Epidermal melanocyte (primary cell): ENCODE measurements at regions not wholly inside any gene's neighbourhood (a gene's known extent, or its start where the extent isn't known, plus 50 kb on each side); places are given as distances from the start of the nearest gene placed in this dataset.
"Not testable (repeated sequence)": the region's sequence is repeated elsewhere in the genome, so short reads cannot be mapped to it uniquely, and the experiment has no call there.

Experiments
- DNase-seq: peaks from one replicate; pipeline ENCODE4 v3.0.0; 2011; ENCODE audit warnings: low spot score; ENCODE audit not compliant: insufficient read length

DNA sequence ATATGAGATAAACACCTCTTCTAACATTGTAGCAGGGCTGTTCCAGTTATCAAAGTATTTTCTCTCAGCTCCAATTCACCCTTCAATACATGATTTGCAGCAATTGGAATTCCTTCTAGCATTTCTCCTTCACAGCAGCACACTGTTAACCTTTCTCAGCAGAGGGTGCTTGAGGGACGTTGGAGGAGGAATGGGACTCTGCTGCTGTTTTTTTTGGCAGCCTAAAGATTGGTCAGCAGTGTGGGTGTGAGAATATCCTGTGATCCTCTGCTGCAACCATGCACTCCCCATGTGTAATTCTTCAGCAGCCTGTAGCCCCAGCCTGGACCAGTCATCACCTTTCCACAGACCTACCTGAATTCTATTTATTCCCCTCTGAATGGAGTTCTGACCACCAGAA lies 1708.9 kb upstream of the CELF4 start:
- DNase-seq: no peak

DNA sequence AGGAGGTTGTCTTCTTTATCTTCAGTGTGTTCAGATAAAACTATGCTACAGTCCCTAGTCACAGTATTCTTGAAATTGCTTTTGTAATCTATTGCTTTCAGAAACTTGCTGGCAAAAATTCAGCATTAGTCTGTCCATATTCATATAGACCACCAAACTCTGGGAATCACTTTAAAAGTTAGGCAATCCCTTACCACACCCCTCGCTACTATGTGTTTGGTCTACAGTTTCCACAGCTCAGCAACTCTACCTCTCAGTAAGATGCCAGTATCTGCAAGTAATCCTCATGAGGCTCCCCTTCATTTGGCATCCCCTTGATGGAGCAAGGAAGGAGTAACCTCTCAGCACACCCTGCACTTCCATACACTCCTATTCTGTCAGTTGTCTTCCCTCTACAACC lies 1706.6 kb upstream of the CELF4 start:
- no peak for DNase-seq

DNA sequence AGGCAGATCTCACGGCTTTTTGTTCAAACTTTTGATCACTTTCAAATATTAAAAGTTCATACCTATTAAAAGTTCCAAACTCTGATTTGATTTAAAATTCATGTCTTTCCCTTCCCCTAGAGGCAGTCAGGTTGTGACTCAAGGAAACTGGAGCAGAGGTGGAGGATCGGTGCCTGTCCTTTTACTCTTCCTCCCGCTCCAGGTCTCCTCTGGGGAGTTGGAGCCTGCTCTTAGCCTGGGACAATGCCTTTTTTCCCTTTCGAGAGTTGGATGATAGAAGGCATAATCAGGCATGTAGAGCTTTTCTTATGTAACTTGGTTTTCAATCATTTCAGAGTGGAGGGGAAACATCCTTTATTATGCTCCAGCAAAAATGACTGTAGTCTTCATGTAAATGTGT lies 1706.1 kb upstream of the CELF4 start:
- DNase-seq: no peak

GRCh38 chr18:39260565-39260964 lies 1695.0 kb upstream of the CELF4 start:
- DNase-seq: no peak

- DNase-seq: no peak
These were observed 1694.1 kb upstream of the CELF4 start for GRCh38 chr18:39259736-39260135.

DNA sequence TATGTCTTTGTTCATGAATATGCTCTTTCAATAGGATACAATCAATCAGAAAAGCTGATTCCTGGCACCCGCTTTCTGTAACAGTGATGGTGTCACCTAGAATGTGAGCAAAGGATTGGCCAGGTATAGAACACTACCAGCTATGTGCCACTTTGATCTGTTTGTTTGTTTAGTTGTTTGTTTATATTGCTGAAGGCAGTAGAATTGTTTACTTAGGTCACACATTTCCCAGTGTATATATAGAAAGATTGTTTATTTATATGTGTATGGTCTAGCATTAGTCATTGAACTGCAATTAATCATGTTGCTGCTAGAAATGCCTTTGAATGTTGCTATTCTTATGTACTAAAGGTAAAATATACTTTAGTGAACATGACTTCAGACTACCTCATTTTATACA lies 1678.6 kb upstream of the CELF4 start:
- DNase-seq: no peak

GRCh38 chr18:39241534-39241933 lies 1675.9 kb upstream of the CELF4 start:
- DNase-seq: no peak

DNA sequence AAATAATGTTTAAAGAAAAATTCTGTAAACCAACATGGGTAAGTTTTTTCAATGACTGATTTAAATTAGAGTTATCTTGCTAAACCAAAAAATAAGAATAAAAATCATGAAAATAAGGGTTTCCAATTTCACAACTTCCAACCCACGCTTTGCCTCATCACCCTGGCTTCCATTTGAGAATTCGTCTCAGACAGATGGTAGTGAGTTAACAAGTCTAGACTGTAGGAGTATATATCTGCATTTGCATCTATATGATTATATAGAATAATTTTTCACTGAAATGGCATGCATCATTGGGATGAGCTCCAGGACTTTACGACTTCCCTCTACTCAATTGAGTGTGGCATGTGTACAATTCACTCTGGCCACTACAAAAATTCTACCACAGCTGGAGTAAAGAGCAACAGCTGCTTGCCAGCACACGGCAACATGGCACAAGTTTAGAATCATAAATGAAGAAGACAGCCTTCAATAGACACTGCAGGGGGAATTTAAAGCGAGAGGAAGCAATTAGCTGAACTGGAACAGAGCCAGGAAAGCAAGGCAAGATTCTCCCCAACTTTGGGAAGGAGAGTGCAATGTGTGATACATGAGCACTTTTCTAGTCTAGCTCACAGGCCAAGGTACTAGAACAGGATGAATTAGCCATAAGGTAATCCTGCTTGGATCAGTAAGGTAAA lies 1673.5 kb upstream of the CELF4 start:
- DNase-seq: no peak

- DNase-seq: no peak
These were observed 1669.6 kb upstream of the CELF4 start for GRCh38 chr18:39235118-39235719.

GRCh38 chr18:39232937-39233336 lies 1667.3 kb upstream of the CELF4 start:
- no peak for DNase-seq

DNA sequence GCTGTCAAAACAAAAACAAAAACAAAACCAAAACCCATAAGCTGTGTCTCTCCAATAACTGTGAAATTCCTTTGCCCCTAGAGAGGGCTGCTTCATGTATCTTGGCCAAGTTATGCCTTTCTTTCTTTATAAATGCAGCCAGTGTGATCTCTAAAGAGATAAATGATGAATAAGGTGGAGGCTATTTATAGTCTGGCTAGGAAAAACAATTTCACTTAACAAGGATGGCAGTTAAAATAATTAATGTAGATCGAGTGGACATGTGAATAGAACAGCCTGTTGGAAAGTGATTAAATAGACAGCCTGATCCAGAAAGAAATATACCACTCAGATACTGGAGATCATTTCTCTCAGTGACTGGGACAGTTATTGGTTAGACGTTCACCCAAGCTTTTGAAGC lies 1666.9 kb upstream of the CELF4 start:
- no peak for DNase-seq

DNA sequence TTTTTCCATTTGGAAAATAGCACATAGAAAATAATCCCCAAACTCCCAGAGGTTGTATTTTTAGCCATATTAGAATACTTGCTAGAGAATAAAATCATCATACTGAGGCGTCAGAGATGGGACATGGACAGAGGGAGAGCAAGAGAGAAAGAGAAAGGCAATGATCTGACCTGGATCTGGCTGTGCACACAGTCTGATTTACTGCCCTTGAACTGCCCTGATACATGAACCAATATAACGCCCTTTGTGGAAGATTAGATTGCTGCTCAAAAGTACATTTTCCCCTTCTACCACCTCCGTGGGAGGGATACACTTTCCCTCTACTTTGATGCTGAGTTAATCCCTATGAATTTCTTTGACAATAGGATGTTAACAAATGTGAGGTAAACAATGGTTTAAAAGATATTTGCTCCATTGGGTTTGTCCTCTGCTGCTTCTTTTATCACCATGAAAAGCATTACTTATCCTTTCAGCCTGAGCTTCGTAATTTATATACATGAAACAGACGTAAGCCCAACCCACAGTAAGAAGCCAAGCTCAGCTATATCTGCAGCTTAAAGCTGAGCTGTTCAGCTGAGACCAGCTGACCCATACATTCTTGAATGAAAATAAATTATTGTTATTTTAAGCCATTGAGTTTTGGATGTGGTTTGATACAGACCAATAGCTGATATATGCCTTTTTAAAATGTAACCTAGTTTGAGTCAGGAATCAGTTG lies 1664.6 kb upstream of the CELF4 start:
- DNase-seq: no peak

DNA sequence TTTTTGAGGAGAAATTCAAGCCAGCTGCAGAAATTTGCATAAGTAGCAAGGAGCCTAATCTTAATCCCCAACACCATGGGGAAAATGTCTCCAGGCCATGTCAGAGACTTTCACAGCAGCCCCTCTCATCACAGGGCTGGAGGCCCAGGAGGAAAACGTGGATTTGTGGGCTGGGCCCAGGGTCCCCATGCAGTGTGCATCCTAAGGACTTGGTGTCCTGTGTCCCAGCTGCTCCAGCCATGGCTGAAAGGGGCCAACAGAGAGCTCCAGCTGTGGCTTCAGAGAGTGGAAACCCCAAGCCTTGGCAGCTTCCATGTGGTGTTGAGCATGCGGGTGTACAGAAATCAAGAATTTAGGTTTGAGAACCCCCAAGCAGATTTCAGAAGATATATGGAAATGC lies 1662.2 kb upstream of the CELF4 start:
- DNase-seq: not testable (repeated sequence)

DNA sequence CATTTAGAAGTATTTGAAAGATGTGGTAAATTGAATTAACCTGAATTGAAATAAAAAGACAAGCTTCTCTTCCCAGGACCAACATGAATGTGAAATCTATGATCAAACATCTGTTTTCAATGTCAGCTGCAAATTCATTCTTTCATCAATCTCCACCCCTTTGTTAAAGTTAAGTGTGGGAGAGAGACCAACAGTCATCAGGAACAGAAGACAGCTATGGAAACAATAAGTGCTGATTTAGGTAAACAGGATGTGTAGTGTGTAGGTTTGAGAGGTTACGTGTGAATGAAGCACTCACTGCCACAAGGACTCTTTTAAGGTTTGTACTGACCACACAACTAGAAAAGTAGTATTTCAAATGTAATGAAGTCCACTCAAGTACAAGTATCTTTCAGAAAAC lies 1659.8 kb upstream of the CELF4 start:
- no peak for DNase-seq

GRCh38 chr18:39223283-39223682 lies 1657.7 kb upstream of the CELF4 start:
- no peak for DNase-seq

GRCh38 chr18:39215920-39216319 lies 1650.3 kb upstream of the CELF4 start:
- DNase-seq: no peak

GRCh38 chr18:39211461-39211860 lies 1645.9 kb upstream of the CELF4 start:
- DNase-seq: no peak

DNA sequence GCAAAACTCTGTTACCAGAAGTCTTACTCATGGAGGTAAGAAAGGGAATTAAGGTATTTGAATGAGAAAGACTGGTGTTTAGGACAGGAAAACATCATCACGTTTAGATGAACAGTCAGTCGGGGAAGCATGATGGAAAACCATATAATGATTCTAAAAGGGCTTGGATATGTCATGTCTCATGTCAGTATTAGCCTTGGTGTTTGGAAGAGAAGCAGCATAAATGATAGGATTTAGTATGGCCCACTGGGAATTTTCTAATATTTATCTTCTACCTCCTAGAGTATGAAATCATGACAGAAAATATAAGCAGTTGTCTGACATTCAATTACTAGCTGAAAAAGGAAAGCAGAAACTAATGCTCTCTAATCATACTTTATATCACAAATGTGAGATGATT lies 1643.6 kb upstream of the CELF4 start:
- no peak for DNase-seq

- no peak for DNase-seq
These were observed 1643.1 kb upstream of the CELF4 start for GRCh38 chr18:39208729-39209128.

- no peak for DNase-seq
These were observed 1642.6 kb upstream of the CELF4 start for GRCh38 chr18:39208190-39208589.

GRCh38 chr18:39206398-39207103 lies 1641.0 kb upstream of the CELF4 start:
- not testable (repeated sequence) for DNase-seq

GRCh38 chr18:39205565-39206195 lies 1640.1 kb upstream of the CELF4 start:
- DNase-seq: no peak
